ENCODE measurements at regions not wholly inside any gene's neighbourhood (a gene's known extent, or its start where the extent isn't known, plus 50 kb on each side); places are given as distances from the start of the nearest gene placed in this dataset.

DNA sequence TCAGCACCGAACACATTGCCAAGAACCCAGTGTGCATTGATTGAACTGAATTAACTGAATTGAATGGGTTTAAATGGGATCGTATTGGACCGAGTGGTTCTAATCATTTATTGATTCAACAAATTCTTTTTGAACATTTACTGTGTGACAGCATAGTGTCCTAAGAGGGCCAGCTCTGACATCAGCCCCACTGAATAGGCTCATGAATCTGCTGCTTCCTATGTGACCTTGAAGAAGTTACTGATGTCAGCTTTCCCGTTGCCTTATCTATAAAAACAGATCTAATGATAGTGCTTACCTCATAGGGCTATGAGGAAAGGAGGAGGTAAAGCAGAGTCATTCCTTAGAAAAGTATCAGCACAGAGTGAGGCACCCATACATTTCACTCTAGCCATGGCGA is 226.3 kb downstream of the CBLN1 start:
- TF ChIP-seq POLR2A (IDR thresholded peaks at IDR 0.05; ENCODE audit: low read depth, low read length) = no peak
- no peak for TF ChIP-seq TAF1 (IDR thresholded peaks at IDR 0.05; ENCODE audit: low read depth, low read length)
- TF ChIP-seq POLR2AphosphoS5 (IDR thresholded peaks at IDR 0.05; ENCODE audit: low read depth, low read length) = no peak

Measured in GM12891 (cell line).